Activated CD8-positive, alpha-beta memory T cell treated with anti-CD3 and anti-CD28 coated beads for 48 hours (primary cell): ENCODE measurements at regions not wholly inside any gene's neighbourhood (a gene's known extent, or its start where the extent isn't known, plus 50 kb on each side); places are given as distances from the start of the nearest gene placed in this dataset.
"Not testable (repeated sequence)": the region's sequence is repeated elsewhere in the genome, so short reads cannot be mapped to it uniquely, and the experiment has no call there.

Source experiments
- DNase-seq, 3 experiments: peaks; one replicate each; pipeline ENCODE4 v3.0.0-alpha.2; 2020; ENCODE audit warnings: low read depth in 2 of 3, low spot score in 2 of 3

GRCh38 chr2:88919087-88919738 is 227.7 kb downstream of the RPIA start:
- no peak for DNase-seq

GRCh38 chr2:88920399-88920798 is 228.9 kb downstream of the RPIA start:
- DNase-seq: not testable (repeated sequence)

DNA sequence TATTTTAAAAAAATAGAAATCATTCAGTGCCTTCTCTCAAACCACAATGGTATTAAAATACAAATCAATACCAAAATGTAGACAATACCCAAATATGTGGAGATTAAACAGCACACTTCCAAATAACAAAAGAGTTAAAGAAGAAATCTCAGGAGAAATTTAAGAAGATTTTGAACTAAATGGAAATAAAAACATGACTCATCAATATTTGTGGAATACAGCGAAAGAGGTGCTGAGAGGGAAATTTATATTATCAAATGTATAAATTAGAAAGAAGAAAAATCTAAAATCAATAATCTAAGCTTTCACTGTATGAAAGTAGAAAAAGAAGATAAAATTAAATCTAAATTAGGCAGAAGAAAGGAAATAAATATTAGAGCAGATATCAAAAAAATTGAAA is 233.1 kb downstream of the RPIA start:
- DNase-seq: no peak

GRCh38 chr2:88925770-88926462 is 234.4 kb downstream of the RPIA start:
- no peak for DNase-seq

GRCh38 chr2:88927128-88927527 is 235.7 kb downstream of the RPIA start:
- DNase-seq: no peak

DNA sequence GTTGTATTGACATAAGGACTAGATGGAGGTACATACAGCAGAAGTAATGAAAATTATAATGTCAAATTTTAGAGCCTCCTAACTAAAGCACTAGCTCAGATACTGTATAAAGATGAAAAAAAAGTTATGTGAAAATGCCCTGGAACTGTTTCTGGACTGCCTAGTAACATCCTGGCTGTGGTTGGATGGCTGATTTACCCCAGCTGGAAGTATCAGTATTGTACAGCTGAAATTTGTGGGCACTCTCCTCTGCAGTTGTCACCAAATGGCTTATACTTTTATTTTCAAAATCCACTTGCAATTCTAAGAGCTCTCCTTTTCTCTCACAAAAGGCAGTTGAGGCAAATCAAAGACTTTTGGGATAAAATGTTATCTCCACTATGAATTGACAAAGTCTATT is 239.2 kb downstream of the RPIA start:
- DNase-seq: no peak

- DNase-seq: no peak
Observed at GRCh38 chr2:88932686-88933085, 241.2 kb downstream of the RPIA start.

GRCh38 chr2:88933091-88933490 is 241.6 kb downstream of the RPIA start:
- no peak for DNase-seq

DNA sequence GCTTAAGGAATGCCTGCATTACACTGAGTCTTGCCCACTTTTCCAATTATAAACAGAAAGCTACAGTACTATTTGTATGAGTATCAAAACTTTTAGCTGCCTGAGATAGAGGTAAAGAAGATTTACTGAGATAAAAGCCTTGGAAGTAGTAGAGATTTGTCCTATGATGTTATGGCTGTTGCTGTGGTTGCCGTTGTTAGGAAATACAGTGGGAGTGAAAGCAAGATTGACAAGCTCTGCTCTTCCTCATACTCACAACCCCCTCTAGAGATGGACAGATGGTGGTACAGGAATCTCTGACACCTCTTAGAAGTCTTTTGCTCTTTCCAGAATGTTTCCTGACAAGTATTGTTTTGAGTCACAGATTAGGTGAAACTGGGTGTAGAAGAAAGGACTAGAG is 242.5 kb downstream of the RPIA start:
- DNase-seq: no peak

DNA sequence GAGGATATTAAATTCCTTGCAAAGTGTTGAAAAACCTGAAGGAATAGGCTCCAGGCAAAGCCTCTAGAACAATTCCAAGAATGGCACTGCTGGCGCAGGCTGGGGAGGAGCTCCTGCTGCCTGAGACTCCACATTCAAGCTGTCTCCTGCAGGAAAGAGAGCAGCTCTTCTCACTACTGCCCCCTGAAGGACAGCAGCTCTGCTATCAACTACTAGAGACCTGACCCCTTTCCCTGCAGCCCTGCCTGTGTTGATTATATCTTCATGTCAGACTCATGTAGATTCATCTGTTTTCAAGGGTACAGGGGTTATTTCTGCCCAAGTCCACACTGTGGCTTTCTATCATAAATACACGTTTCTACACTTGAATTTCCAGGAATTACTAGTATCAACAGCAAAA is 249.7 kb downstream of the RPIA start:
- not testable (repeated sequence) for DNase-seq

GRCh38 chr2:88942798-88943197 is 251.3 kb downstream of the RPIA start:
- no peak for DNase-seq

DNA sequence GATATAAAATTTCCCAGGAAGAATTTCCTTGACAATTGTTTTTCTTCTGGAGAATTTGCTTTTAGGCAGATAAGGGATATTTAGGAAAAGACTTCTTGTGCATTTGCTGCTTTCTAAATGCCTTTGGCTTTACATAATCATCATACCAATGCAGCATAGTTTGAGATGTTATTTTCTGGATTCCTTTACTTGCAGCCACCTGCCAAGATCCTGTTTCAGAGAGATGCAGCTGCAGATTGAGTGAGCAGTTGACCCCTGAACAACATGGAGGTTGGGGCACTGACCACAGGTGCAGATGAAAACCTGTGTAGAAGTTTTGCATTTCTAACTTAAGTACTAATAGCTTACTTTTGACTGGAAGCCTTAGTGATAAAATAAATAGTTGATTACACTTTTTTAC is 257.9 kb downstream of the RPIA start:
- DNase-seq: no peak

- DNase-seq: no peak
Observed at GRCh38 chr2:88950010-88950409, 258.5 kb downstream of the RPIA start.

- DNase-seq: no peak
Observed at GRCh38 chr2:88955607-88956006, 264.1 kb downstream of the RPIA start.

GRCh38 chr2:88959480-88960204 is 268.2 kb downstream of the RPIA start:
- DNase-seq: no peak

DNA sequence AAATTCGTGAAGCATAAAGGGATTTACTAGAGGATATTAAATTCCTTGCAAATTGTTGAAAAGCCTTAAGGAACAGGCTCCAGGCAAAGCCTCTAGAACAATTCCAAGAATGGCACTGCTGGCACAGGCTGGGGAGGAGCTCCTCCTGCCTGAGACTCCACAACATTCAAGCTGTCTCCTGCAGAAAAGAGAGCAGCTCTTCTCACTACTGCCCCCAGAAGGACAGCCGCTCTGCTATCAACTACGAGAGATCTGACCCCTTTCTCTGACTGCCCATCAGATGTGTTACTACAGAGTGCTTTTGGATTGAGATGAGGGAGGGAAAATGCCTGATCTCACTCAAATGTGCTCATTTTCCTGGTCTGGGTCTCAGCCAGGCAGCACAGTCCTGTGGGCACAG is 269.9 kb downstream of the RPIA start:
- not testable (repeated sequence) for DNase-seq

- no peak for DNase-seq
Observed at GRCh38 chr2:88967844-88968243, 276.4 kb downstream of the RPIA start.

DNA sequence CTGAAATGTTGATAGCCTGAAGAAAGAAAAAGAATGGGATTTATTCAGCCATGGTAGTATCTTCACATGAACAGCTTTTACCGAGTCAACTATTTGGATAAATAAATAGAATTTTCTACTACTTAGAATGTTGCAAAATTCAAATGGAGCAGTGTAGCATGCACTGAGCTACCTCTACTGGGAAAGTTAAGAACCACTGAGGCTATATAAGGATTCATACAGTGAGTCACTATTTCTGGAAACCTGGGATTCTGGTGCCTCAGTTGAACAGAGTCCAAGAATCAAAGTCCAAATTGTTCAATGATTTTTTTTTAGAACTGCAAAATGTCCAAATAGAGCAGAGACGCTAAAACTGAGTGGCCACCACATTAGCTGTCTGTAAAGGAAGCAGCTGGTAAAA is 286.5 kb downstream of the RPIA start:
- DNase-seq: not testable (repeated sequence)

- not testable (repeated sequence) for DNase-seq
Observed at GRCh38 chr2:88978446-88978845, 287.0 kb downstream of the RPIA start.

DNA sequence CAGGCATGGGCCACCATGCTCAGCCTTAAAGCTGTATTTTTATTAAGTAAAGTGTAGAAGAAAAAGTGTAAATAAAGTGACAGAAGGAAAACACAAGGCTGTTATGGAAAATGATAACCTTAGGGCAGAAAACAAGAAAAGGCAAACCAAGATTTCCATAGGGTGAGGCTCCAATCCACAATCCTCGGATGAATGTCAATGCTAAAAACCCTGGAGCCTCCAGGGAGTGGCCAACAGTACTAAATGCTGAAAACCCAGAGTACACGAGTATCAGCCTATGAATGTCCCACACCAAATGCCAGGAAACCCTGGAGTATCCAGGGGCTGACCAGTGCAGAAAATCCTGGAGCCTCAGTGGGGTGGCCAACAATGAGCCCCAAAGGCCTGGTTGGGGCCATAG is 292.6 kb downstream of the RPIA start:
- DNase-seq: not testable (repeated sequence)

DNA sequence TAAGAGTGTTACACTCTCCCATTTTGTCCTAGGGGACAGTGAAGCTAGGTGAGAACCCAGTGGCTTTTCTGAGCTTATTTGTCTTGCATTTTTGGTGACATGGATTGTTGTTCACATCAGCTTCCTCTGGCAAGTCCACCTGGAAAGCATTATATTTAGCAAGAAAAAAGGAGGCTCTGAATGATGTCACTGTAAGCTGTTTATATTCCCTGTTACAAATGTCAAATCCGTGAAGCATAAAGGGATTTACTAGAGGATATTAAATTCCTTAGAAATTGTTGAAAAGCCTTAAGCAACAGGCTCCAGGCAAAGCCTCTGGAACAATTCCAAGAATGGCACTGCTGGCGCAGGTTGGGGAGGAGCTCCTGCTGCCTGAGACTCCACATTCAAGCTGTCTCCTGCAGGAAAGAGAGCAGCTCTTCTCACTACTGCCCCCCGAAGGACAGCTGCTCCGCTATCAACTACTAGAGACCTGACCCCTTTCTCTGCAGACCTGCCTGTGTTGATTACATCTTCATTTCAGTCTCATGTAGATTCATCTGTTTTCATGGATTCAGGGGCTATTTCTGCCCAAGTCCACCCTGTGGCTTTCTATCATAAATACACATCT is 295.4 kb downstream of the RPIA start:
- not testable (repeated sequence) for DNase-seq

GRCh38 chr2:88988617-88989016 is 297.1 kb downstream of the RPIA start:
- not testable (repeated sequence) for DNase-seq
